Stimulated activated CD4-positive, alpha-beta T cell treated with anti-CD3 and anti-CD28 coated beads, Interleukin-1b, Interleukin-23, amount 100 ng/mL, for 24 hours (primary cell): ENCODE measurements at regions not wholly inside any gene's neighbourhood (a gene's known extent, or its start where the extent isn't known, plus 50 kb on each side); places are given as distances from the start of the nearest gene placed in this dataset.

Experiments used
- DNase-seq, 4 experiments: peaks; one replicate each; pipeline ENCODE4 v3.0.0-alpha.2; 2020; ENCODE audit warnings: low read depth in 4 of 4, low spot score in 1 of 4

GRCh38 chr1:219281831-219282230 lies 108.2 kb downstream of the LYPLAL1 start:
- no peak for DNase-seq

DNA sequence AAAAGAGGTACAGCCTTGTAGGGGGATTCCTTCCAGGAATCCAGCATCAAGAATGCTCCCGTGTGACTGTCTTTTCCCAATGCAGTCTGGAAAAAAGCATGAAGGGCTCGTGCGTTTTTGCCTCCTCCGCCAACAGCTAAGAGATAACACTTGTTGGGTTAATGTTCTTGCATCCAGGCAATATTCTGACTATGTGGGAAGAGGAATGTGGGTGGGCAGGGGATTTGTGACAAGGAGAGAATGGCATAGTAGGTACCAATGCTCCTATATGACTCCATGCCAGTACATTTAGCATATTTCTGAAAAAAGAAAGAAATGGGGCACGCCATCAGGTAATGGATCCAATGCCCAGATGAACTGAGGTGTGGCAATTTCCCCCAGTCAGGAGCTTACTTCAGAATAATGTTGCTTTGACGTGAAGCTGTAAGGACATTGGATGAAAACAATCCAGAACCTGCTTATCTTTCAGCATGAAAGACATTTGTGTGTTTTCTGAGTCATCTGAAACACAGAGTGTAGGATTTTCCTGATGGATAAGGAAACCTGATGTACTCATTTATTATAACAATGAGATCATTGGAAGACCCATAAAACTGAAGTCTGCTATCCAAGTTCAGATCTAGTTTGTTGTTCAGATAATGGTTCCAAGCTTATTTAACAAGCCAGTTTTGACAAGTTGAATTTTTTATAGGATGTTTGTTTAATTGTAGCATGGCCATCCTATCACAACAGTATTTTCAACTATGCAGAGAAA lies 105.5 kb downstream of the LYPLAL1 start:
- no peak for DNase-seq

DNA sequence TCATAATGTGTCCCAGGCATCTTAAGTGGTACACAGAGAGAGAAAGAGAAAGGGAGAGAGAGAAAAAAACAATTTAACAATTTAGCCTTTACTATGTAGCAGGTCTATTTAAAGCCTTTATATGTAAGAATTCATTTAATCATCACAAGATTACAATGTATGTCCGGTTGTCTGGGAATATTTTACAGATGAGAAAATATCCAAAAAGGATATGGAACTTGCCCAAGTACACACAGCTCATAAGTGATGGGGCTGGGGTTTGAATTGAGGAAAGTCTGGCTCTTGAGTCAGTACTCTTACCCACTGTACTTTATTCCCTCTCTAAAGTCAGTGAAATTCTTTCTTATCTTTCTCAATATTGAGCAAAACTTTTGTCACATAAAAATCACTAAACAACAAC lies 104.6 kb downstream of the LYPLAL1 start:
- no peak for DNase-seq

DNA sequence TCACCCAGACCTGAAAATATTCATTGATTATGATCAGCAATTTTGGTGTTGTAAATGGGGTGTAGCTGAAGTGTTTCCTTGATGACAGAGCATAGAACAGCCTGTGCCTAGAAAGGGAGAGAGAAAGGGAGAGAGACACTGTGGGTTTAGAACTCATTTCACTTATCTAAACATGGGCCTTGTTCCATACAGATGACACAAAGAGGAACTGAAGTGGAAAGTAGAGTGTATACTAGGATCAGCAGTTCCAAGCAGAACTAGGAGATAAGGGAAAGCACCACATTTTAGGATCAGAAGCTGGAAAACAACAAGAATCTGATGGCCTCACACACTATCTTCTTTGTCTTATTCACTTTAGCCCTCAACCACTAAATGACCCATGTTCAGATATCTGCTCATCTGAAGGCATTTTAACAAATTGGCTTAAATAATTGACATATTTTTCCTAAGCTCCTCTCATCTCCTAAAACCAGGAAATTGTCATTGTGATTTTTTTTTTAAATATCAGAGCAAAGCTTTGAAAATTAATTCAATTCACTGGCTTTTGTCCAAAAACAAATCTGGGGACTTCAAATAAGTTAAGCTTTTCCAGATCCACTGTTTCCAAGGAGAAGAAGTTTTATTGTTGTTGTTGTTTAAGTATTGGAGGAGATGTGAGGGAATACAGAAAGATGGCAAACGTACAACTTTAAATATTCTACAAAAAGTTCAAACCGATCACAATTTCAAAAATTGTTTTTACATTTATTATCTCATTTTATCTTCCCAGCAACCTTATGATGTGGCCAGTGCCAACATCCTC lies 103.8 kb downstream of the LYPLAL1 start:
- no peak for DNase-seq

GRCh38 chr1:219276049-219276738 lies 102.5 kb downstream of the LYPLAL1 start:
- no peak for DNase-seq

DNA sequence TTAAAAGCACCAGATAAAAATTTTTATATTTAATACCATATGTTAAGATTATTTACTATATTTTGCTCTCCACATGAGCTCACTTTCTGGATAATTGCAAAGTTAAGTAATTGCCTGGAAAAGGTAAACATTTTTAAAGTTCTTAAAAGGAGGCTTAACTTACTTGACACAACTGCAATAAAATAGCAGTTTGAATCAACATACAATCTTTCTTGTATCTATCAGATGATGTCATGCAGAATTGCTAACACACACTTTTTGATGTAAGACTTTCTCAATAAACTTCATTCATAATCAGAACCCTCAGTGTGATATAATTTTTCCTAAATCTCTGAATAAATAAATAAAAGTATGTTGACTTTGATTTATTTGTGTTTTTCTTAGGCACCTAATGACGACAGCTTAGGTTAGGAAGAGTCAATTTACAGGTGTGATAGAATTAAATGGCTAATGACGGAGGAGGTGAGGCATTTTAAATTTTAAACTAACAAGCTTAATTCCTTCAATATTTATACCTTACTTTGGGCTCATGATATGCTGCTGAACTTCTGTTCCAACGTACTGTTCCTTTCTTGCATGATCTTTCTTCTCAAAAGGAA lies 99.5 kb downstream of the LYPLAL1 start:
- DNase-seq, result no peak

- DNase-seq, result no peak
Observed at GRCh38 chr1:219271818-219272535, 98.3 kb downstream of the LYPLAL1 start.

DNA sequence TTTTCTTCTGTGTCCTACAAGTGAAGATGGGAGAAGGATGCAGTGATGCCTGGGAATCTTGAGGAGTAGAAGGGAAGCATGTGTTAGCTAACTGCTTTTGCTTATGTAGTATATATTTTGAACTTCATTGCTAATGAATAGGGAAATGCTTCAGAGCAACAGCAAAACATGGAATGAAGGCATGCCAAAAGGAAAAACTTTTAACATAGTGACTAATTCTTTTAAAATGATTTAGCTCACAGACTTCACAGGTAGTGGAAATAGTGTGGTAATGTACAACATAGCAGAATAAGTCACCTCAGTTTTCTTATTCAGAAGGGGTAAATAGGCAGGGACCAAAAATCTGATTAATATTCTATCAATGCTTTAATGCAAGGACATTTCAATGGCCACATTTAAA lies 95.5 kb downstream of the LYPLAL1 start:
- no peak for DNase-seq

DNA sequence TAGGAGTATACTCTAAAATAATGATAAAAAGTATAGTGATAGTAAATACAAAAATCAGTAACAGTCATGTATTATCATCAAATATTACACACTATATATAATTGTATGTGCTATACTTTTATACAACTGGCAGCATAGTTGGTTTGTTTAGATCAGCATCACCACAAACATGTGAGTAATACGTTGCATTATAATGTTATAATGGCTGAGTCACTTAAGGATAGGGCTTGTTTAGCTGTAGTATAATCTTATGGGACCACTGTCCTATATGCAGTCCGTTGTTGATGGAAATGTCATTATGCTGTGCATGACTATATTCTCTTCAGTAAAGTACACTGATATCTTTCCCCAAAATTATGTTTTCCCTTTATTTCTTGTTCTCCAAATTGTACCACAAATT lies 92.8 kb downstream of the LYPLAL1 start:
- DNase-seq, result no peak

- no peak for DNase-seq
Observed at GRCh38 chr1:219265026-219265515, 91.4 kb downstream of the LYPLAL1 start.

DNA sequence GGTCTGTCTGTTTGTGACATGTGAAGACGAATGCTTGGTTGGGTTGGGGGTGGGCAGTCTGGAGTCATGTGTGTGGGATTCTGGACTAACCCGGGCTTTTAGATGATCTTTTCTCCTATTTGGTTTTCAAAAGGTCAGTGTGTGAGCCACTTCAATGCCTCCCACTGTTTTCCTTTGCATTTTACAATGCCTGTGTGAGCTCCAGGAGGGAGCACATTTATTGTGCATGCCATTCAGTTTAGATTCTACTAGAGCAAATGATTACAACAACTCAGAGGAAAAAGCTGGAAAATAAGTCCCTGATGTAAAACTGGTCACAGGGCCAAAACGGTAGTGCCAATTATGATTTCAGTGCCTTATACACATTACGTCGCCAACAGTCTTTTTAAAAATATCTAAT lies 90.9 kb downstream of the LYPLAL1 start:
- no peak for DNase-seq
